ENCODE measurements at regions not wholly inside any gene's neighbourhood (a gene's known extent, or its start where the extent isn't known, plus 50 kb on each side); places are given as distances from the start of the nearest gene placed in this dataset.

DNA sequence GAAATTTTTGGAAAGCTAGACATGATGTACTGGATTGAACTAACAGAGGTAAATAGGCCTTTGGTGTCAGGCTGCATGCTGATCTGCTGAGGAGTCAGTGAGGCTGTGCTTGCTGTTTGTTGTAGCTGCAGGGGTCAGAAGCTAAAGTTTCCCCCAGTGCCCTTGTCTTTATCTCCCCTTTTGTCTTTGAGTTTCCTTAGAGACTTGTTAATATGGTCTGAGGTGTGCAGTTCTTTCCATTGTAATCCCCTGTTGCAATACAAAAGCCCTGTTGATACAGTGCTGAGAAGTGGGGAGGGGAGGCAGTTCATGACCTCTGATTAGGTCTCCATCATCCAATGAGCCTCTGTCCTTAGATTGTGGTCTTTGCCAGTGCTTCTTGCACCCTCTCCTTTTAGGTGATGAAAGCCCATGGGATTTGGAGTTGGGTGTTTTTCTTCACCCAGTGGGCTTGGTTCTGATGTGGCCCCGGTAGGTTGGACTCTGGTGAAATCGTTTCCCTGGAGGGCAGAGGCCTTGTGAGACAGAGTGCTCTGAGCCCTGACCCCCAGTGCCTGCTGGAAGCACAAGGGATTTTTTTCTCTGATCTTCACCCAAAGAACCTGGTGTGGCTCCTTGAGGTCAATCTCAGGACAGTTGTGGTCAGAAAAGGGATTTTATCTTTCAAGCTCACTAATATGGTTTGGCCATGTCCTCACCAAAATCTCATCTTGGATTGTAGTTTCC is 163.1 kb downstream of the TMEM18 start:
- H3K9me3 Mint-ChIP-seq: peaks cover 40% of the 10 kb centered on the region
- H3K4me1 Mint-ChIP-seq (ENCODE audit: low read depth): no peaks in the 10 kb centered on the region
- H3K4me3 Mint-ChIP-seq: no peak overlapping the region
- no peaks in the 10 kb centered on the region for H3K27me3 Mint-ChIP-seq (ENCODE audit: insufficient read depth)
- DNase-seq: no peak
- no peaks in the 10 kb centered on the region; the same call in 1 of the 2 replicates for H3K36me3 Mint-ChIP-seq (ENCODE audit: low read depth)
- H3K27ac Mint-ChIP-seq: no peak overlapping the region
- TF ChIP-seq, protein P1, sequence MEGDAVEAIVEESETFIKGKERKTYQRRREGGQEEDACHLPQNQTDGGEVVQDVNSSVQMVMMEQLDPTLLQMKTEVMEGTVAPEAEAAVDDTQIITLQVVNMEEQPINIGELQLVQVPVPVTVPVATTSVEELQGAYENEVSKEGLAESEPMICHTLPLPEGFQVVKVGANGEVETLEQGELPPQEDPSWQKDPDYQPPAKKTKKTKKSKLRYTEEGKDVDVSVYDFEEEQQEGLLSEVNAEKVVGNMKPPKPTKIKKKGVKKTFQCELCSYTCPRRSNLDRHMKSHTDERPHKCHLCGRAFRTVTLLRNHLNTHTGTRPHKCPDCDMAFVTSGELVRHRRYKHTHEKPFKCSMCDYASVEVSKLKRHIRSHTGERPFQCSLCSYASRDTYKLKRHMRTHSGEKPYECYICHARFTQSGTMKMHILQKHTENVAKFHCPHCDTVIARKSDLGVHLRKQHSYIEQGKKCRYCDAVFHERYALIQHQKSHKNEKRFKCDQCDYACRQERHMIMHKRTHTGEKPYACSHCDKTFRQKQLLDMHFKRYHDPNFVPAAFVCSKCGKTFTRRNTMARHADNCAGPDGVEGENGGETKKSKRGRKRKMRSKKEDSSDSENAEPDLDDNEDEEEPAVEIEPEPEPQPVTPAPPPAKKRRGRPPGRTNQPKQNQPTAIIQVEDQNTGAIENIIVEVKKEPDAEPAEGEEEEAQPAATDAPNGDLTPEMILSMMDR (IDR thresholded peaks at IDR 0.05): no peak

DNA sequence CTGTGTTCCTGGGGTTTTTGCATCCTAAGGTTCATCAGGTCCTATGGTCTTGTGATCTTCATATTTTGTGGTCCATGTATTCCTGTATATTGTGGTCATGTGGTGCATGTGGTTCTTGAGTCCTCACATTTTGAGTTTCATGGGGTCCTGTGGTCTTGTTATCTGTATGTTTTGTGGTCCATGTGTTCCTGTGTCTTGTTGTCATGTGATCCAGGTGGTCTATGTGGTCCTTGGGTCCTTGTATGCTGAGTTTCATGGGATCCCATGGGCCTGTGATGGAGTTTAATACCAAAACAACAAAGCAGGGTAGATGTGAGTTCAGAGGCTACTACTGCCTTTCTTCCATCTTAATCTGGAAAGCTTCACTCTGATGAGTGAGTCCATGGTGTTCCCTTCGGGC is 166.4 kb downstream of the TMEM18 start:
- H3K36me3 Mint-ChIP-seq (ENCODE audit: low read depth): no peaks in the 10 kb centered on the region; the same call in 1 of the 2 replicates
- no peaks in the 10 kb centered on the region for H3K27me3 Mint-ChIP-seq (ENCODE audit: insufficient read depth)
- H3K27ac Mint-ChIP-seq: no peak overlapping the region
- H3K4me1 Mint-ChIP-seq (ENCODE audit: low read depth): no peaks in the 10 kb centered on the region
- peaks cover 43% of the 10 kb centered on the region for H3K9me3 Mint-ChIP-seq
- no peak overlapping the region for H3K4me3 Mint-ChIP-seq
- TF ChIP-seq, protein P1 (IDR thresholded peaks at IDR 0.05): no peak
- DNase-seq: no peak

DNA sequence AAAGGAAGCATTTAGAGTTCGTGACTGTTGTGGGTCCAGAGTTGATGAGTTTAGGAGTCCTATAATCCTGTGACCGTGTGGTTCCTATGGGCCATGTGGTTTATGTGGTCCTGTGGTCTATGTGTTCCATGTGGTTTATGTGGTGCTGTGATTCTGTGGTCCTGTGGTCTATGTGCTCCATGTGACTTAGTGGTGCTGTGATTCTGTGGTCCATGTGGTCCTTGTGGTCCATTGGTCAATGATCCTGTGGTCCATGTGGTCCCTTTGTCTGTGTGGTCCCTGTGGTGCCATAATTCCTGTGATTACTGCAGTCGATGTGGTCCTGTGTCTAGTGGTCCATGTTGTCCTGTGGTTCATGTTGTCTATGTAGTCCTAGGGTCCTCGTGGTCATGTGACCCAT is 167.3 kb downstream of the TMEM18 start:
- Mint-ChIP-seq H3K9me3 (peaks cover 39% of the 10 kb centered on the region), H3K27me3 (ENCODE audit: insufficient read depth) (no peaks in the 10 kb centered on the region)

DNA sequence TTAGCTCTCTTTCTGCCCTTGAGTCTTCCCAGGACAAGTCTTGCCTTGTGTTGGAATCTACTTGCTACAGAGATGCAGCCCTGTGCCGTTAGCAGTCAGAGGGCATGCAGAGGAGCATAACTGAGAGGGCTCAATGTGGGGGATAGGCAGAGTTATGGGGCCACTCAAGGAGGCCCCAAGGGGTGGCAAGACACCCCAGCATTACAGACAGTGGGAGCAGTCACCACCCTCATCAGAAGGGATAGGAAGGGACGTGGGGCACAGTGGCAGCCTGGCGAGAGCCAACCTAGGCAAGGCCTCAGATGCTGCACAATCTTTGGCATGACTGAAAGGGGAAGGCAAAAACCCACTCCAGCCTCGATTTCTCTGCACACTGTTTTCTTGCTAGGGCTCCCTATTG is 169.1 kb downstream of the TMEM18 start:
- Mint-ChIP-seq H3K4me1 (ENCODE audit: low read depth) (no peaks in the 10 kb centered on the region), H3K27me3 (ENCODE audit: insufficient read depth) (no peaks in the 10 kb centered on the region), H3K9me3 (peaks cover 44% of the 10 kb centered on the region), H3K4me3 (no peak overlapping the region), H3K27ac (no peak overlapping the region; the same call in 1 of the 2 replicates), H3K36me3 (ENCODE audit: low read depth) (no peaks in the 10 kb centered on the region; the same call in 1 of the 2 replicates)
- no peak for DNase-seq
- TF ChIP-seq, protein P1 (IDR thresholded peaks at IDR 0.05): no peak

More for the DNA sequence above, 167.3 kb downstream of the TMEM18 start:
- Mint-ChIP-seq H3K4me3 (no peak overlapping the region), H3K27ac (no peak overlapping the region), H3K36me3 (ENCODE audit: low read depth) (no peaks in the 10 kb centered on the region; the same call in 1 of the 2 replicates), H3K4me1 (ENCODE audit: low read depth) (no peaks in the 10 kb centered on the region)
- DNase-seq: no peak
- TF ChIP-seq, protein P1 (IDR thresholded peaks at IDR 0.05): no peak

DNA sequence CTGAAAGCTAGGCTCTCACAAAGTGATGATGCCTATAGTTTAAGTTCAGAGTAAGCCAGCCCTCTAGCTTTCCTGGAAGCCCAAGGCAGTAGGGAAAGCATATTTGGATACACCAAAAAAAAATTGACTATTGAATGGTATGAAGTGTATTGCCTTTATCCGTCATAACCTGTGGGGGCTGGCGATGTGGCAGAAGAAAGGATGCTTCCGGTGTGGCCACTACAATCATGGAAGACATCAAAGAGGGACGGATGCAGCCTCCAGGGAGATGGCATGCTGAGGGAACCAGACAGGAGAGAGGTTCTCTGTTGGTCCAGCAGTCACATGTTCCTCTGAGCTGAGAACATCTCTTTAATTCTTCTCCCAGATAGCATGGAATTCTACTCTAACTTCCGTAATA is 170.3 kb downstream of the TMEM18 start:
- Mint-ChIP-seq H3K4me3 (no peak overlapping the region), H3K27ac (no peak overlapping the region), H3K36me3 (ENCODE audit: low read depth) (no peaks in the 10 kb centered on the region; the same call in 1 of the 2 replicates), H3K27me3 (ENCODE audit: insufficient read depth) (no peaks in the 10 kb centered on the region; the same call in 1 of the 2 replicates), H3K4me1 (ENCODE audit: low read depth) (no peaks in the 10 kb centered on the region), H3K9me3 (peaks cover 49% of the 10 kb centered on the region)
- TF ChIP-seq, protein P1 (IDR thresholded peaks at IDR 0.05): no peak
- no peak for DNase-seq

All from HFFc6 (cell line).